ENCODE measurements at regions not wholly inside any gene's neighbourhood (a gene's known extent, or its start where the extent isn't known, plus 50 kb on each side); places are given as distances from the start of the nearest gene placed in this dataset.

- DNase-seq, result no peak
Measured at GRCh38 chr6:40740518-40740917, 153.4 kb upstream of the LRFN2 start.

GRCh38 chr6:40738551-40739193 is 151.5 kb upstream of the LRFN2 start:
- DNase-seq, result no peak

GRCh38 chr6:40735521-40735920 is 148.4 kb upstream of the LRFN2 start:
- DNase-seq, result no peak

- no peak for DNase-seq
Measured at GRCh38 chr6:40735121-40735520, 148.0 kb upstream of the LRFN2 start.

- no peak for DNase-seq
Measured at GRCh38 chr6:40734607-40735006, 147.4 kb upstream of the LRFN2 start.

- DNase-seq, result no peak
Measured at GRCh38 chr6:40733770-40734396, 146.7 kb upstream of the LRFN2 start.

GRCh38 chr6:40733290-40733689 is 146.1 kb upstream of the LRFN2 start:
- no peak for DNase-seq

GRCh38 chr6:40732878-40733277 is 145.7 kb upstream of the LRFN2 start:
- no peak for DNase-seq

GRCh38 chr6:40728643-40729042 is 141.5 kb upstream of the LRFN2 start:
- DNase-seq, result no peak

GRCh38 chr6:40727271-40727670 is 140.1 kb upstream of the LRFN2 start:
- DNase-seq, result no peak

- DNase-seq, result no peak
Measured at GRCh38 chr6:40726853-40727252, 139.7 kb upstream of the LRFN2 start.

GRCh38 chr6:40725390-40725789 is 138.2 kb upstream of the LRFN2 start:
- no peak for DNase-seq

- DNase-seq, result no peak
Measured at GRCh38 chr6:40724886-40725285, 137.7 kb upstream of the LRFN2 start.

- no peak for DNase-seq
Measured at GRCh38 chr6:40723967-40724366, 136.8 kb upstream of the LRFN2 start.

GRCh38 chr6:40722553-40723258 is 135.5 kb upstream of the LRFN2 start:
- no peak for DNase-seq

GRCh38 chr6:40722091-40722490 is 134.9 kb upstream of the LRFN2 start:
- no peak for DNase-seq

- DNase-seq, result no peak
Measured at GRCh38 chr6:40721271-40721952, 134.2 kb upstream of the LRFN2 start.

- no peak for DNase-seq
Measured at GRCh38 chr6:40720375-40720748, 133.2 kb upstream of the LRFN2 start.

GRCh38 chr6:40719671-40720374 is 132.7 kb upstream of the LRFN2 start:
- no peak for DNase-seq

- DNase-seq, result no peak
Measured at GRCh38 chr6:40718401-40718800, 131.2 kb upstream of the LRFN2 start.

GRCh38 chr6:40717411-40718057 is 130.4 kb upstream of the LRFN2 start:
- no peak for DNase-seq

GRCh38 chr6:40715570-40716403 is 128.6 kb upstream of the LRFN2 start:
- no peak for DNase-seq
